ENCODE measurements at regions not wholly inside any gene's neighbourhood (a gene's known extent, or its start where the extent isn't known, plus 50 kb on each side); places are given as distances from the start of the nearest gene placed in this dataset.

DNA sequence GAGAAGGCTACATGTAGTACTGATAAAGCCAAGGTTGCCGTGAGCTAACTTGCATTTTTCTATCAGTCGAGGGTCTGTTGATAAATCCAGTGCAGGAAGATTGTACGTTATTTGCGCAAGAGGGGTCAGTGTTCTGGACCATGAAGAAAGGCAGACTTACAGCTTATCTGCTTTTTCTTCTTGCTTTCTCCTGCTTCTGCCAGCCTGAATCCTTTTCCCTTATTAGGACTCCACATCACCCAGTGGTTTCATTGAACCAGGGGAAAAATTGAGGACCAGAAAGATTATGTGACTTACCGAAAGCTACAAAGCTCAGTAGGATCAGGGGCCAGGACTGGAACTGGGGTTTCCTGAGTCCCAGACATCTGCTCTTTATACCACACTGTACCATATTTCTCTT lies 534.6 kb upstream of the BRINP1 start:
- TF ChIP-seq, protein P1, sequence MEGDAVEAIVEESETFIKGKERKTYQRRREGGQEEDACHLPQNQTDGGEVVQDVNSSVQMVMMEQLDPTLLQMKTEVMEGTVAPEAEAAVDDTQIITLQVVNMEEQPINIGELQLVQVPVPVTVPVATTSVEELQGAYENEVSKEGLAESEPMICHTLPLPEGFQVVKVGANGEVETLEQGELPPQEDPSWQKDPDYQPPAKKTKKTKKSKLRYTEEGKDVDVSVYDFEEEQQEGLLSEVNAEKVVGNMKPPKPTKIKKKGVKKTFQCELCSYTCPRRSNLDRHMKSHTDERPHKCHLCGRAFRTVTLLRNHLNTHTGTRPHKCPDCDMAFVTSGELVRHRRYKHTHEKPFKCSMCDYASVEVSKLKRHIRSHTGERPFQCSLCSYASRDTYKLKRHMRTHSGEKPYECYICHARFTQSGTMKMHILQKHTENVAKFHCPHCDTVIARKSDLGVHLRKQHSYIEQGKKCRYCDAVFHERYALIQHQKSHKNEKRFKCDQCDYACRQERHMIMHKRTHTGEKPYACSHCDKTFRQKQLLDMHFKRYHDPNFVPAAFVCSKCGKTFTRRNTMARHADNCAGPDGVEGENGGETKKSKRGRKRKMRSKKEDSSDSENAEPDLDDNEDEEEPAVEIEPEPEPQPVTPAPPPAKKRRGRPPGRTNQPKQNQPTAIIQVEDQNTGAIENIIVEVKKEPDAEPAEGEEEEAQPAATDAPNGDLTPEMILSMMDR (IDR thresholded peaks at IDR 0.05), result no peak
- TF ChIP-seq, protein P2, sequence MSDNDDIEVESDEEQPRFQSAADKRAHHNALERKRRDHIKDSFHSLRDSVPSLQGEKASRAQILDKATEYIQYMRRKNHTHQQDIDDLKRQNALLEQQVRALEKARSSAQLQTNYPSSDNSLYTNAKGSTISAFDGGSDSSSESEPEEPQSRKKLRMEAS (CRISPR knock-in tag; IDR thresholded peaks at IDR 0.05), result no peak
- TF ChIP-seq ESRRA (CRISPR knock-in tag; IDR thresholded peaks at IDR 0.05; ENCODE audit: borderline replicate concordance) (no peak), TEAD4 (CRISPR knock-in tag; IDR thresholded peaks at IDR 0.05) (no peak), FOXP1 (CRISPR knock-in tag; IDR thresholded peaks at IDR 0.05; ENCODE audit: borderline replicate concordance) (no peak), JUN (CRISPR knock-in tag; IDR thresholded peaks at IDR 0.05) (no peak), RELA (CRISPR knock-in tag; IDR thresholded peaks at IDR 0.05; ENCODE audit: borderline replicate concordance) (no peak), FOXK1 (CRISPR knock-in tag; IDR thresholded peaks at IDR 0.05) (no peak), NR3C1 (CRISPR knock-in tag; conservative IDR thresholded peaks at IDR 0.05; ENCODE audit: low read depth) (no peak), SMAD3 (CRISPR knock-in tag; IDR thresholded peaks at IDR 0.05; ENCODE audit: borderline replicate concordance) (no peak)
- TF ChIP-seq, protein P3, sequence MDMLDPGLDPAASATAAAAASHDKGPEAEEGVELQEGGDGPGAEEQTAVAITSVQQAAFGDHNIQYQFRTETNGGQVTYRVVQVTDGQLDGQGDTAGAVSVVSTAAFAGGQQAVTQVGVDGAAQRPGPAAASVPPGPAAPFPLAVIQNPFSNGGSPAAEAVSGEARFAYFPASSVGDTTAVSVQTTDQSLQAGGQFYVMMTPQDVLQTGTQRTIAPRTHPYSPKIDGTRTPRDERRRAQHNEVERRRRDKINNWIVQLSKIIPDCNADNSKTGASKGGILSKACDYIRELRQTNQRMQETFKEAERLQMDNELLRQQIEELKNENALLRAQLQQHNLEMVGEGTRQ (CRISPR knock-in tag; IDR thresholded peaks at IDR 0.05), result no peak
- TF ChIP-seq, protein P4, sequence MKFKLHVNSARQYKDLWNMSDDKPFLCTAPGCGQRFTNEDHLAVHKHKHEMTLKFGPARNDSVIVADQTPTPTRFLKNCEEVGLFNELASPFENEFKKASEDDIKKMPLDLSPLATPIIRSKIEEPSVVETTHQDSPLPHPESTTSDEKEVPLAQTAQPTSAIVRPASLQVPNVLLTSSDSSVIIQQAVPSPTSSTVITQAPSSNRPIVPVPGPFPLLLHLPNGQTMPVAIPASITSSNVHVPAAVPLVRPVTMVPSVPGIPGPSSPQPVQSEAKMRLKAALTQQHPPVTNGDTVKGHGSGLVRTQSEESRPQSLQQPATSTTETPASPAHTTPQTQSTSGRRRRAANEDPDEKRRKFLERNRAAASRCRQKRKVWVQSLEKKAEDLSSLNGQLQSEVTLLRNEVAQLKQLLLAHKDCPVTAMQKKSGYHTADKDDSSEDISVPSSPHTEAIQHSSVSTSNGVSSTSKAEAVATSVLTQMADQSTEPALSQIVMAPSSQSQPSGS (CRISPR knock-in tag; IDR thresholded peaks at IDR 0.05; ENCODE audit: borderline replicate concordance, low read depth), result no peak
